ENCODE measurements at regions not wholly inside any gene's neighbourhood (a gene's known extent, or its start where the extent isn't known, plus 50 kb on each side); places are given as distances from the start of the nearest gene placed in this dataset.

DNA sequence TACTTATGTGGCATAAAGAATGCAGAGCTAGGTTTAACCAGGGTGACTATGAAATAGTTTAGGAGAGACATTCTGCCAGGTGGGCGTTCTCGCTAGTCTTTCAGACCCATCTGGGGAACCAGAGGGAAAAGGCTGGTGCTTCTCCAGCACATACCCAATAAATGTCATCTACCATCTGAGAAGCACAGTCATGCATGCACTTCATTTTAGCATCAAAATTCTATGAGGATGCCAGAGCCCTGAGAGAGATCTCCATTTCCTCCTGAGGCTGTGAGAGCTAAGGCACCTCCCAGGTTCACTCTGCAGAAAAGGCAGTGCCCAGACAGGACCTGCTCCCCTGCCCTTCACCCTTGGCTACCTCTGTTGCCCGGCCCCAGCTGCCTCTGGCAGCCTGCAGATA lies 196.2 kb upstream of the PRNP start:
- TF ChIP-seq, protein P1, sequence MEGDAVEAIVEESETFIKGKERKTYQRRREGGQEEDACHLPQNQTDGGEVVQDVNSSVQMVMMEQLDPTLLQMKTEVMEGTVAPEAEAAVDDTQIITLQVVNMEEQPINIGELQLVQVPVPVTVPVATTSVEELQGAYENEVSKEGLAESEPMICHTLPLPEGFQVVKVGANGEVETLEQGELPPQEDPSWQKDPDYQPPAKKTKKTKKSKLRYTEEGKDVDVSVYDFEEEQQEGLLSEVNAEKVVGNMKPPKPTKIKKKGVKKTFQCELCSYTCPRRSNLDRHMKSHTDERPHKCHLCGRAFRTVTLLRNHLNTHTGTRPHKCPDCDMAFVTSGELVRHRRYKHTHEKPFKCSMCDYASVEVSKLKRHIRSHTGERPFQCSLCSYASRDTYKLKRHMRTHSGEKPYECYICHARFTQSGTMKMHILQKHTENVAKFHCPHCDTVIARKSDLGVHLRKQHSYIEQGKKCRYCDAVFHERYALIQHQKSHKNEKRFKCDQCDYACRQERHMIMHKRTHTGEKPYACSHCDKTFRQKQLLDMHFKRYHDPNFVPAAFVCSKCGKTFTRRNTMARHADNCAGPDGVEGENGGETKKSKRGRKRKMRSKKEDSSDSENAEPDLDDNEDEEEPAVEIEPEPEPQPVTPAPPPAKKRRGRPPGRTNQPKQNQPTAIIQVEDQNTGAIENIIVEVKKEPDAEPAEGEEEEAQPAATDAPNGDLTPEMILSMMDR (IDR thresholded peaks at IDR 0.05): no peak
- TF ChIP-seq POLR2A (IDR thresholded peaks at IDR 0.05): no peak

All from lower leg skin (tissue), 3 donors.